OCI-LY7 (cell line): ENCODE measurements at regions not wholly inside any gene's neighbourhood (a gene's known extent, or its start where the extent isn't known, plus 50 kb on each side); places are given as distances from the start of the nearest gene placed in this dataset.
"Not testable (repeated sequence)": the region's sequence is repeated elsewhere in the genome, so short reads cannot be mapped to it uniquely, and the experiment has no call there.

Experiments
- BruUV-seq: library from RNA; stranded (reverse); fragments of 400-500 nt; replicated peaks from 2 replicates; lab custom pipeline; 2021; lab: Mats Ljungman, UMichigan
- CTCF ChIA-PET: fragments of 300-600 bp; sonication (Branson Sonifier 250); formaldehyde crosslinking; loops from one replicate; lab custom pipeline; 2022; ENCODE audit warnings: antibody characterized with exemption; ENCODE audit not compliant: unreplicated experiment; lab: Charles Lee
- POLR2A ChIA-PET: fragments of 300-600 bp; sonication (Branson Sonifier 250); formaldehyde crosslinking; loops from one replicate; lab custom pipeline; 2022; ENCODE audit warnings: antibody characterized with exemption; lab: Charles Lee
- DNase-seq: peaks from one replicate; pipeline ENCODE4 v3.0.0-alpha.2; 2015; ENCODE audit warnings: low spot score
- H2AFZ ChIP-seq: fragments of 200-600 bp; sonication (generic), shearing (Covaris generic); 2 replicates; pipeline ENCODE4 v1.6.1; 2014; ENCODE audit warnings: mild to moderate bottlenecking, antibody characterized with exemption, low read length, moderate library complexity
- H3K27ac ChIP-seq: fragments of 200-600 bp; sonication (generic); 2 replicates; pipeline ENCODE4 v1.5.1; 2014; ENCODE audit warnings: mixed run types, low read depth, mild to moderate bottlenecking, moderate library complexity, low read length, inconsistent platforms; ENCODE audit not compliant: poor library complexity, severe bottlenecking
- H3K36me3 ChIP-seq: fragments of 200-600 bp; sonication (generic); 2 replicates; pipeline ENCODE4 v1.6.1; 2014; ENCODE audit warnings: mild to moderate bottlenecking, antibody characterized with exemption, low read length, moderate library complexity, mixed read lengths; ENCODE audit not compliant: insufficient read depth
- H3K4me1 ChIP-seq: fragments of 200-600 bp; sonication (generic); 2 replicates; pipeline ENCODE4 v1.5.1; 2014; ENCODE audit warnings: mild to moderate bottlenecking, low read length; ENCODE audit not compliant: insufficient read depth, poor library complexity, severe bottlenecking
- H3K4me2 ChIP-seq: fragments of 200-600 bp; sonication (generic); 2 replicates; pipeline ENCODE4 v1.6.1; 2014; ENCODE audit warnings: mild to moderate bottlenecking, low read length
- H3K4me3 ChIP-seq: fragments of 200-600 bp; sonication (generic); 2 replicates; pipeline ENCODE4 v1.5.1; 2014; ENCODE audit warnings: mild to moderate bottlenecking, low read depth, low read length; ENCODE audit not compliant: poor library complexity, severe bottlenecking
- H3K79me2 ChIP-seq: fragments of 200-600 bp; sonication (generic); 2 replicates; pipeline ENCODE4 v1.6.1; 2016; ENCODE audit warnings: low read depth, mild to moderate bottlenecking, low read length, moderate library complexity, mixed read lengths; ENCODE audit not compliant: insufficient read depth
- H3K9me2 ChIP-seq: fragments of 200-600 bp; sonication (generic); 2 replicates; pipeline ENCODE4 v1.6.1; 2016; ENCODE audit warnings: mild to moderate bottlenecking, low read length, mixed read lengths; ENCODE audit not compliant: insufficient read depth
- H3K9me3 ChIP-seq: fragments of 200-600 bp; sonication (generic); 2 replicates; pipeline ENCODE4 v1.6.1; 2014; ENCODE audit warnings: mild to moderate bottlenecking, mixed run types, low read length, mixed read lengths
- H4K20me1 ChIP-seq: fragments of 200-600 bp; sonication (generic); 2 replicates; pipeline ENCODE4 v1.6.1; 2014; ENCODE audit warnings: mild to moderate bottlenecking, antibody characterized with exemption, low read length, moderate library complexity, mixed read lengths; ENCODE audit not compliant: insufficient read depth
- intact Hi-C: fragments of 100-400 bp; cut with micrococcal nuclease; formaldehyde crosslinking; loops from one replicate; pipeline ENCODE4 v1.10.0; 2022; ENCODE audit not compliant: unreplicated experiment

GRCh38 chr21:6428498-6429092, 4092.8 kb upstream of the TPTE start:
- H3K4me2 ChIP-seq, H4K20me1 ChIP-seq, H3K27ac ChIP-seq, POLR2A ChIA-PET, DNase-seq, H3K36me3 ChIP-seq, BruUV-seq, H2AFZ ChIP-seq, H3K9me3 ChIP-seq, intact Hi-C loops, H3K4me1 ChIP-seq, H3K4me3 ChIP-seq, H3K9me2 ChIP-seq, H3K79me2 ChIP-seq, CTCF ChIA-PET: not testable (repeated sequence)

- H4K20me1 ChIP-seq, H3K4me3 ChIP-seq, H3K27ac ChIP-seq, H3K4me2 ChIP-seq, H3K36me3 ChIP-seq, CTCF ChIA-PET, H2AFZ ChIP-seq, intact Hi-C loops, H3K9me2 ChIP-seq, H3K79me2 ChIP-seq, POLR2A ChIA-PET, BruUV-seq, DNase-seq, H3K9me3 ChIP-seq, H3K4me1 ChIP-seq: not testable (repeated sequence)
Measured at GRCh38 chr21:6429924-6430323, 4091.5 kb upstream of the TPTE start.

- H3K4me2 ChIP-seq, CTCF ChIA-PET, H3K9me3 ChIP-seq, BruUV-seq, DNase-seq, H3K79me2 ChIP-seq, H3K4me3 ChIP-seq, H4K20me1 ChIP-seq, POLR2A ChIA-PET, H3K9me2 ChIP-seq, intact Hi-C loops, H3K36me3 ChIP-seq, H2AFZ ChIP-seq, H3K27ac ChIP-seq: not testable (repeated sequence)
- peaks cover 12% of the 10 kb centered on the region for H3K4me1 ChIP-seq
Measured at GRCh38 chr21:6433149-6433548, 4088.2 kb upstream of the TPTE start.

- H2AFZ ChIP-seq, H3K79me2 ChIP-seq, POLR2A ChIA-PET, H3K4me3 ChIP-seq, H3K36me3 ChIP-seq, H3K9me3 ChIP-seq, intact Hi-C loops, H3K27ac ChIP-seq, H3K4me2 ChIP-seq, H3K9me2 ChIP-seq, H4K20me1 ChIP-seq, CTCF ChIA-PET, BruUV-seq, DNase-seq: not testable (repeated sequence)
- peaks cover 13% of the 10 kb centered on the region for H3K4me1 ChIP-seq
Measured at GRCh38 chr21:6436205-6436604, 4085.2 kb upstream of the TPTE start.

GRCh38 chr21:6436971-6437833, 4084.2 kb upstream of the TPTE start:
- H3K9me3 ChIP-seq, H3K4me2 ChIP-seq, intact Hi-C loops, H3K79me2 ChIP-seq, H4K20me1 ChIP-seq, H3K36me3 ChIP-seq, BruUV-seq, H3K4me3 ChIP-seq, DNase-seq, H3K27ac ChIP-seq, POLR2A ChIA-PET, H3K9me2 ChIP-seq, CTCF ChIA-PET, H2AFZ ChIP-seq: not testable (repeated sequence)
- peaks cover 13% of the 10 kb centered on the region for H3K4me1 ChIP-seq

- peak; percentile 59 for DNase-seq
- POLR2A ChIA-PET, H3K79me2 ChIP-seq, CTCF ChIA-PET, H3K4me3 ChIP-seq, H2AFZ ChIP-seq, H3K36me3 ChIP-seq, H3K9me3 ChIP-seq, intact Hi-C loops, H3K27ac ChIP-seq, H4K20me1 ChIP-seq, H3K9me2 ChIP-seq, BruUV-seq: not testable (repeated sequence)
- Histone ChIP-seq H3K4me2 (peak overlapping the region; percentile 29; the same call in 1 of the 2 replicates), H3K4me1 (peaks cover 13% of the 10 kb centered on the region)
Measured at GRCh38 chr21:6437834-6438187, 4083.6 kb upstream of the TPTE start.
